Lower leg skin (tissue), 3 donors: ENCODE measurements at regions not wholly inside any gene's neighbourhood (a gene's known extent, or its start where the extent isn't known, plus 50 kb on each side); places are given as distances from the start of the nearest gene placed in this dataset.

ENCODE experiments used
- POLR2A ChIP-seq, 2 donors: fragments of 450-650 bp; IDR thresholded peaks; one replicate each; pipeline ENCODE4 v1.6.1; 2016 to 2017; ENCODE audit warnings: antibody characterized with exemption in 2 of 2, mild to moderate bottlenecking in 1 of 2, moderate library complexity in 1 of 2
- TF ChIP-seq, protein P1 (sequence below), 3 donors: fragments of 450-650 bp; IDR thresholded peaks; one replicate each; pipeline ENCODE4 v1.5.1; 2016; ENCODE audit warnings: antibody characterized with exemption in 3 of 3, mild to moderate bottlenecking in 3 of 3, moderate library complexity in 2 of 3

DNA sequence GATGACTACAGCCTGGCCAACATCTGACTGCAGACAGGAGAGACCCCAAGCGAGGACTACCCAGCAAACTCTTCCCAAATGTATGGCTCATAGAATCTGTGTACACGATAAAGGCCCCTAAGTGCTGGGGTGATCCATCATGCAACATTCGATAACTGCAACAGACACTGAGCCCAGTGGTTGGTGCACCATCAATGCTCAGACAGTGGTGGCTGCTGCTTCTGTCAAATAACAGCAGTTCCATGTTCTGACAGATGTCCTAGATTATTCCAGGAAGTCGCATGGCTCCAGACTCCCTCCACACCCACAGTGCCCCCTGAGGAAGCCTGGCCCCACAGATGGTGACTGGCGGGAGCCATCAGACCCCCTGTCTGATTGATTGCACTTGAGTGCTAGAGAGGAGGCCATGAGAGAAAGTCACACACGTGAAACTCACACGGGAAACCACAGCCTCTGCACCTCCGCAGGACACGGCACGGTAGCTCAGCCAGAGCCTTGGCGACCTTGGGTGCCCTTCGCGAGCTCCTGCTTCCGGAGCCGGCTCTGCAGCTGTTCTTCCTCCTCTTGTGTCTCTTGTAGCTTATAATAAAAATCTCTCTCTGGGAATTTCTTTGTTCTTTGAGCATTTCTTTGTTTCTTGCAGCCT is 1155.9 kb downstream of the TBC1D22A start:
- TF ChIP-seq, protein P1, sequence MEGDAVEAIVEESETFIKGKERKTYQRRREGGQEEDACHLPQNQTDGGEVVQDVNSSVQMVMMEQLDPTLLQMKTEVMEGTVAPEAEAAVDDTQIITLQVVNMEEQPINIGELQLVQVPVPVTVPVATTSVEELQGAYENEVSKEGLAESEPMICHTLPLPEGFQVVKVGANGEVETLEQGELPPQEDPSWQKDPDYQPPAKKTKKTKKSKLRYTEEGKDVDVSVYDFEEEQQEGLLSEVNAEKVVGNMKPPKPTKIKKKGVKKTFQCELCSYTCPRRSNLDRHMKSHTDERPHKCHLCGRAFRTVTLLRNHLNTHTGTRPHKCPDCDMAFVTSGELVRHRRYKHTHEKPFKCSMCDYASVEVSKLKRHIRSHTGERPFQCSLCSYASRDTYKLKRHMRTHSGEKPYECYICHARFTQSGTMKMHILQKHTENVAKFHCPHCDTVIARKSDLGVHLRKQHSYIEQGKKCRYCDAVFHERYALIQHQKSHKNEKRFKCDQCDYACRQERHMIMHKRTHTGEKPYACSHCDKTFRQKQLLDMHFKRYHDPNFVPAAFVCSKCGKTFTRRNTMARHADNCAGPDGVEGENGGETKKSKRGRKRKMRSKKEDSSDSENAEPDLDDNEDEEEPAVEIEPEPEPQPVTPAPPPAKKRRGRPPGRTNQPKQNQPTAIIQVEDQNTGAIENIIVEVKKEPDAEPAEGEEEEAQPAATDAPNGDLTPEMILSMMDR (IDR thresholded peaks at IDR 0.05): no peak
- no peak for TF ChIP-seq POLR2A (IDR thresholded peaks at IDR 0.05)
